H9 (cell line): ENCODE measurements at regions not wholly inside any gene's neighbourhood (a gene's known extent, or its start where the extent isn't known, plus 50 kb on each side); places are given as distances from the start of the nearest gene placed in this dataset.

Source experiments
- DNase-seq: peaks from one replicate; pipeline ENCODE4 v3.0.0-alpha.2; 2017
- H2AFZ ChIP-seq: one replicate; pipeline ENCODE4 v1.6.1; 2013; ENCODE audit warnings: mild to moderate bottlenecking, low read length, control low read depth, moderate library complexity
- H2AK5ac ChIP-seq: 2 replicates; pipeline ENCODE4 v1.6.1; 2013; ENCODE audit warnings: low read length, control low read depth, mixed read lengths; ENCODE audit not compliant: insufficient read length
- H2BK120ac ChIP-seq: one replicate; pipeline ENCODE4 v1.6.1; 2013; ENCODE audit warnings: low read depth, mild to moderate bottlenecking, low read length, control low read depth, inconsistent platforms; ENCODE audit not compliant: poor library complexity, severe bottlenecking
- H2BK12ac ChIP-seq: 2 replicates; pipeline ENCODE4 v1.6.1; 2013; ENCODE audit warnings: low read length, control low read depth, mixed read lengths, low read depth; ENCODE audit not compliant: insufficient read length
- H2BK15ac ChIP-seq: 2 replicates; pipeline ENCODE4 v1.6.1; 2013; ENCODE audit warnings: low read depth, low read length, control low read depth
- H2BK20ac ChIP-seq: one replicate; pipeline ENCODE4 v1.6.1; 2013; ENCODE audit warnings: low read depth, mild to moderate bottlenecking, low read length, control low read depth, inconsistent platforms; ENCODE audit not compliant: poor library complexity, severe bottlenecking
- H2BK5ac ChIP-seq: 2 replicates; pipeline ENCODE4 v1.6.1; 2013; ENCODE audit warnings: low read length, control low read depth, mixed read lengths; ENCODE audit not compliant: insufficient read length
- H3K14ac ChIP-seq: 2 replicates; pipeline ENCODE4 v1.6.1; 2013; ENCODE audit warnings: low read length, control low read depth; ENCODE audit not compliant: insufficient read depth
- H3K18ac ChIP-seq: 2 replicates; pipeline ENCODE4 v1.6.1; 2013; ENCODE audit warnings: low read depth, mild to moderate bottlenecking, mixed read lengths, low read length, control low read depth; ENCODE audit not compliant: insufficient read length
- H3K23ac ChIP-seq: 2 replicates; pipeline ENCODE4 v1.6.1; 2013; ENCODE audit warnings: low read length, control low read depth, mixed read lengths, low read depth; ENCODE audit not compliant: insufficient read length
- H3K23me2 ChIP-seq: 2 replicates; pipeline ENCODE4 v1.6.1; 2013; ENCODE audit warnings: low read depth, mild to moderate bottlenecking, mixed read lengths, low read length, control low read depth; ENCODE audit not compliant: insufficient read length, poor library complexity, severe bottlenecking
- H3K27ac ChIP-seq: 2 replicates; pipeline ENCODE4 v1.5.1; 2013; ENCODE audit warnings: low read length, control low read depth, mixed read lengths, low read depth; ENCODE audit not compliant: insufficient read length
- H3K27me3 ChIP-seq: 2 replicates; pipeline ENCODE4 v1.6.1; 2013; ENCODE audit warnings: low read length, control low read depth, inconsistent platforms; ENCODE audit not compliant: insufficient read depth
- H3K4ac ChIP-seq: 2 replicates; pipeline ENCODE4 v1.6.1; 2013; ENCODE audit warnings: low read depth, mild to moderate bottlenecking, control low read depth, inconsistent platforms, low read length, moderate library complexity
- H3K4me1 ChIP-seq: 2 replicates; pipeline ENCODE4 v1.6.1; 2013; ENCODE audit warnings: low read length, control low read depth, inconsistent platforms; ENCODE audit not compliant: insufficient read depth
- H3K4me2 ChIP-seq: 2 replicates; pipeline ENCODE4 v1.6.1; 2013; ENCODE audit warnings: low read length, control low read depth, mixed read lengths; ENCODE audit not compliant: insufficient read length, insufficient read depth
- H3K56ac ChIP-seq: 2 replicates; pipeline ENCODE4 v1.6.1; 2013; ENCODE audit warnings: low read depth, mild to moderate bottlenecking, mixed read lengths, low read length, control low read depth; ENCODE audit not compliant: insufficient read length
- H3K79me1 ChIP-seq: 2 replicates; pipeline ENCODE4 v1.6.1; 2013; ENCODE audit warnings: low read depth, mild to moderate bottlenecking, moderate library complexity, low read length, control low read depth, inconsistent platforms; ENCODE audit not compliant: insufficient read depth, poor library complexity, severe bottlenecking
- H3K79me2 ChIP-seq: 2 replicates; pipeline ENCODE4 v1.6.1; 2013; ENCODE audit warnings: low read length, control low read depth, inconsistent platforms; ENCODE audit not compliant: insufficient read depth
- H3K9ac ChIP-seq: 2 replicates; pipeline ENCODE4 v1.6.1; 2013; ENCODE audit warnings: low read length, control low read depth, mixed read lengths; ENCODE audit not compliant: insufficient read length; ENCODE audit errors: extremely low read depth
- H3K9me3 ChIP-seq: one replicate; pipeline ENCODE4 v1.6.1; 2013; ENCODE audit warnings: low read depth, low read length, inconsistent platforms; ENCODE audit not compliant: control insufficient read depth
- H3T11ph ChIP-seq: one replicate; pipeline ENCODE4 v1.6.1; 2013; ENCODE audit warnings: mild to moderate bottlenecking, low read length, control low read depth, inconsistent platforms
- H4K20me1 ChIP-seq: one replicate; pipeline ENCODE4 v1.6.1; 2013; ENCODE audit not compliant: control insufficient read depth, insufficient read length, insufficient read depth
- H4K5ac ChIP-seq: 2 replicates; pipeline ENCODE4 v1.6.1; 2013; ENCODE audit warnings: low read depth, mild to moderate bottlenecking, mixed read lengths, low read length, control low read depth; ENCODE audit not compliant: insufficient read length
- H4K8ac ChIP-seq: replicated peaks from 2 replicates; pipeline ENCODE4 v1.6.1; 2013; ENCODE audit warnings: low read length, control low read depth, mixed read lengths, low read depth; ENCODE audit not compliant: insufficient read length
- H4K91ac ChIP-seq: 2 replicates; pipeline ENCODE4 v1.6.1; 2013; ENCODE audit warnings: low read depth, mild to moderate bottlenecking, moderate library complexity, mixed read lengths, low read length, control low read depth; ENCODE audit not compliant: insufficient read length
- H3K27ac Mint-ChIP-seq, 3 experiments: 2 replicates in 2 of 3; 3 replicates in 1 of 3; pipeline ENCODE4 v1.8.0; 2020 to 2021; ENCODE audit warnings: mixed read lengths in 3 of 3, mild to moderate bottlenecking in 1 of 3, moderate library complexity in 1 of 3
- H3K27me3 Mint-ChIP-seq: 2 replicates; pipeline ENCODE4 v1.8.0; 2021; ENCODE audit warnings: low read depth, mild to moderate bottlenecking, moderate library complexity, mixed read lengths
- H3K36me3 Mint-ChIP-seq, 3 experiments: 2 replicates in 2 of 3; 3 replicates in 1 of 3; pipeline ENCODE4 v1.8.0; 2020 to 2021; ENCODE audit warnings: low read depth in 3 of 3, mixed read lengths in 3 of 3; ENCODE audit not compliant: insufficient read depth in 1 of 3
- H3K4me1 Mint-ChIP-seq, 2 experiments: 2 replicates each; pipeline ENCODE4 v1.8.0; 2020; ENCODE audit warnings: mixed read lengths in 2 of 2
- H3K4me3 Mint-ChIP-seq, 2 experiments: 2 replicates in 1 of 2; 3 replicates in 1 of 2; pipeline ENCODE4 v1.8.0; 2020 to 2021; ENCODE audit warnings: mild to moderate bottlenecking in 2 of 2, mixed read lengths in 2 of 2, moderate library complexity in 1 of 2
- H3K9me3 Mint-ChIP-seq, 2 experiments: 2 replicates in 1 of 2; 3 replicates in 1 of 2; pipeline ENCODE4 v1.8.0; 2020; ENCODE audit warnings: mild to moderate bottlenecking in 2 of 2, mixed read lengths in 2 of 2, moderate library complexity in 1 of 2
- CTCF ChIP-seq: fragments of 200-600 bp; sonication (generic); conservative IDR thresholded peaks from 3 replicates; pipeline ENCODE4 v1.8.0; 2021; ENCODE audit warnings: antibody characterized with exemption, mild to moderate bottlenecking
- WGBS: extraction: QIAGEN DNeasy Blood & Tissue Kit; methylation state at CpG from one replicate; pipeline ENCODE4 v1.1.7; 2013; ENCODE audit warnings: missing lambda C conversion rate, low lambda C conversion rate, mixed read lengths; ENCODE audit not compliant: insufficient read length; ENCODE audit errors: extremely low coverage; 5-methylcytosine and 5-hydroxymethylcytosine counted together

- Histone ChIP-seq H3K18ac (no peak overlapping the region), H4K20me1 (no peaks in the 10 kb centered on the region), H3K4me2 (no peak overlapping the region), H2BK12ac (no peak overlapping the region), H3K27ac (no peak overlapping the region), H3T11ph (no peak overlapping the region), H4K5ac (no peak overlapping the region), H2BK20ac (no peak overlapping the region), H3K9ac (no peak overlapping the region), H4K8ac (no peak overlapping the region), H3K14ac (no peak overlapping the region), H3K23me2 (no peaks in the 10 kb centered on the region), H2BK5ac (no peak overlapping the region), H3K79me1 (no peaks in the 10 kb centered on the region), H3K4me1 (no peaks in the 10 kb centered on the region), H3K9me3 (no peaks in the 10 kb centered on the region), H3K27me3 (no peaks in the 10 kb centered on the region), H4K91ac (no peak overlapping the region), H3K23ac (no peak overlapping the region), H3K56ac (no peak overlapping the region), H3K4ac (no peak overlapping the region), H2BK15ac (no peak overlapping the region), H2AFZ (no peak overlapping the region), H2AK5ac (no peak overlapping the region), H3K79me2 (no peaks in the 10 kb centered on the region), H2BK120ac (no peak overlapping the region)
- no peaks in the 10 kb centered on the region for H3K4me1 Mint-ChIP-seq
- DNase-seq = no peak
- peaks cover 3 to 10% of the 10 kb centered on the region in 2 experiments; a peak in 3 of 5 replicates for H3K9me3 Mint-ChIP-seq
- no peaks in the 10 kb centered on the region for H3K36me3 Mint-ChIP-seq
- no peak overlapping the region for H3K4me3 Mint-ChIP-seq
- H3K27me3 Mint-ChIP-seq = no peaks in the 10 kb centered on the region
- no peak overlapping the region for H3K27ac Mint-ChIP-seq
- TF ChIP-seq CTCF = no peak
- WGBS = no CpG with 5 or more reads among the region's 1 CpG
These were observed 790.2 kb downstream of the PRELID2 start for GRCh38 chr5:145044970-145045369.
